H9 (cell line): ENCODE measurements at regions not wholly inside any gene's neighbourhood (a gene's known extent, or its start where the extent isn't known, plus 50 kb on each side); places are given as distances from the start of the nearest gene placed in this dataset.

Experiments used
- DNase-seq: peaks from one replicate; pipeline ENCODE4 v3.0.0-alpha.2; 2017
- H2AFZ ChIP-seq: one replicate; pipeline ENCODE4 v1.6.1; 2013; ENCODE audit warnings: mild to moderate bottlenecking, low read length, control low read depth, moderate library complexity
- H2AK5ac ChIP-seq: 2 replicates; pipeline ENCODE4 v1.6.1; 2013; ENCODE audit warnings: low read length, control low read depth, mixed read lengths; ENCODE audit not compliant: insufficient read length
- H2BK120ac ChIP-seq: one replicate; pipeline ENCODE4 v1.6.1; 2013; ENCODE audit warnings: low read depth, mild to moderate bottlenecking, low read length, control low read depth, inconsistent platforms; ENCODE audit not compliant: poor library complexity, severe bottlenecking
- H2BK12ac ChIP-seq: 2 replicates; pipeline ENCODE4 v1.6.1; 2013; ENCODE audit warnings: low read length, control low read depth, mixed read lengths, low read depth; ENCODE audit not compliant: insufficient read length
- H2BK15ac ChIP-seq: 2 replicates; pipeline ENCODE4 v1.6.1; 2013; ENCODE audit warnings: low read depth, low read length, control low read depth
- H2BK20ac ChIP-seq: one replicate; pipeline ENCODE4 v1.6.1; 2013; ENCODE audit warnings: low read depth, mild to moderate bottlenecking, low read length, control low read depth, inconsistent platforms; ENCODE audit not compliant: poor library complexity, severe bottlenecking
- H2BK5ac ChIP-seq: 2 replicates; pipeline ENCODE4 v1.6.1; 2013; ENCODE audit warnings: low read length, control low read depth, mixed read lengths; ENCODE audit not compliant: insufficient read length
- H3K14ac ChIP-seq: 2 replicates; pipeline ENCODE4 v1.6.1; 2013; ENCODE audit warnings: low read length, control low read depth; ENCODE audit not compliant: insufficient read depth
- H3K18ac ChIP-seq: 2 replicates; pipeline ENCODE4 v1.6.1; 2013; ENCODE audit warnings: low read depth, mild to moderate bottlenecking, mixed read lengths, low read length, control low read depth; ENCODE audit not compliant: insufficient read length
- H3K23ac ChIP-seq: 2 replicates; pipeline ENCODE4 v1.6.1; 2013; ENCODE audit warnings: low read length, control low read depth, mixed read lengths, low read depth; ENCODE audit not compliant: insufficient read length
- H3K23me2 ChIP-seq: 2 replicates; pipeline ENCODE4 v1.6.1; 2013; ENCODE audit warnings: low read depth, mild to moderate bottlenecking, mixed read lengths, low read length, control low read depth; ENCODE audit not compliant: insufficient read length, poor library complexity, severe bottlenecking
- H3K27ac ChIP-seq: 2 replicates; pipeline ENCODE4 v1.5.1; 2013; ENCODE audit warnings: low read length, control low read depth, mixed read lengths, low read depth; ENCODE audit not compliant: insufficient read length
- H3K27me3 ChIP-seq: 2 replicates; pipeline ENCODE4 v1.6.1; 2013; ENCODE audit warnings: low read length, control low read depth, inconsistent platforms; ENCODE audit not compliant: insufficient read depth
- H3K4ac ChIP-seq: 2 replicates; pipeline ENCODE4 v1.6.1; 2013; ENCODE audit warnings: low read depth, mild to moderate bottlenecking, control low read depth, inconsistent platforms, low read length, moderate library complexity
- H3K4me1 ChIP-seq: 2 replicates; pipeline ENCODE4 v1.6.1; 2013; ENCODE audit warnings: low read length, control low read depth, inconsistent platforms; ENCODE audit not compliant: insufficient read depth
- H3K4me2 ChIP-seq: 2 replicates; pipeline ENCODE4 v1.6.1; 2013; ENCODE audit warnings: low read length, control low read depth, mixed read lengths; ENCODE audit not compliant: insufficient read length, insufficient read depth
- H3K56ac ChIP-seq: 2 replicates; pipeline ENCODE4 v1.6.1; 2013; ENCODE audit warnings: low read depth, mild to moderate bottlenecking, mixed read lengths, low read length, control low read depth; ENCODE audit not compliant: insufficient read length
- H3K79me1 ChIP-seq: 2 replicates; pipeline ENCODE4 v1.6.1; 2013; ENCODE audit warnings: low read depth, mild to moderate bottlenecking, moderate library complexity, low read length, control low read depth, inconsistent platforms; ENCODE audit not compliant: insufficient read depth, poor library complexity, severe bottlenecking
- H3K79me2 ChIP-seq: 2 replicates; pipeline ENCODE4 v1.6.1; 2013; ENCODE audit warnings: low read length, control low read depth, inconsistent platforms; ENCODE audit not compliant: insufficient read depth
- H3K9ac ChIP-seq: 2 replicates; pipeline ENCODE4 v1.6.1; 2013; ENCODE audit warnings: low read length, control low read depth, mixed read lengths; ENCODE audit not compliant: insufficient read length; ENCODE audit errors: extremely low read depth
- H3K9me3 ChIP-seq: one replicate; pipeline ENCODE4 v1.6.1; 2013; ENCODE audit warnings: low read depth, low read length, inconsistent platforms; ENCODE audit not compliant: control insufficient read depth
- H3T11ph ChIP-seq: one replicate; pipeline ENCODE4 v1.6.1; 2013; ENCODE audit warnings: mild to moderate bottlenecking, low read length, control low read depth, inconsistent platforms
- H4K20me1 ChIP-seq: one replicate; pipeline ENCODE4 v1.6.1; 2013; ENCODE audit not compliant: control insufficient read depth, insufficient read length, insufficient read depth
- H4K5ac ChIP-seq: 2 replicates; pipeline ENCODE4 v1.6.1; 2013; ENCODE audit warnings: low read depth, mild to moderate bottlenecking, mixed read lengths, low read length, control low read depth; ENCODE audit not compliant: insufficient read length
- H4K8ac ChIP-seq: replicated peaks from 2 replicates; pipeline ENCODE4 v1.6.1; 2013; ENCODE audit warnings: low read length, control low read depth, mixed read lengths, low read depth; ENCODE audit not compliant: insufficient read length
- H4K91ac ChIP-seq: 2 replicates; pipeline ENCODE4 v1.6.1; 2013; ENCODE audit warnings: low read depth, mild to moderate bottlenecking, moderate library complexity, mixed read lengths, low read length, control low read depth; ENCODE audit not compliant: insufficient read length
- H3K27ac Mint-ChIP-seq, 3 experiments: 2 replicates in 2 of 3; 3 replicates in 1 of 3; pipeline ENCODE4 v1.8.0; 2020 to 2021; ENCODE audit warnings: mixed read lengths in 3 of 3, mild to moderate bottlenecking in 1 of 3, moderate library complexity in 1 of 3
- H3K27me3 Mint-ChIP-seq: 2 replicates; pipeline ENCODE4 v1.8.0; 2021; ENCODE audit warnings: low read depth, mild to moderate bottlenecking, moderate library complexity, mixed read lengths
- H3K36me3 Mint-ChIP-seq, 3 experiments: 2 replicates in 2 of 3; 3 replicates in 1 of 3; pipeline ENCODE4 v1.8.0; 2020 to 2021; ENCODE audit warnings: low read depth in 3 of 3, mixed read lengths in 3 of 3; ENCODE audit not compliant: insufficient read depth in 1 of 3
- H3K4me1 Mint-ChIP-seq, 2 experiments: 2 replicates each; pipeline ENCODE4 v1.8.0; 2020; ENCODE audit warnings: mixed read lengths in 2 of 2
- H3K4me3 Mint-ChIP-seq, 2 experiments: 2 replicates in 1 of 2; 3 replicates in 1 of 2; pipeline ENCODE4 v1.8.0; 2020 to 2021; ENCODE audit warnings: mild to moderate bottlenecking in 2 of 2, mixed read lengths in 2 of 2, moderate library complexity in 1 of 2
- H3K9me3 Mint-ChIP-seq, 2 experiments: 2 replicates in 1 of 2; 3 replicates in 1 of 2; pipeline ENCODE4 v1.8.0; 2020; ENCODE audit warnings: mild to moderate bottlenecking in 2 of 2, mixed read lengths in 2 of 2, moderate library complexity in 1 of 2
- CTCF ChIP-seq: fragments of 200-600 bp; sonication (generic); conservative IDR thresholded peaks from 3 replicates; pipeline ENCODE4 v1.8.0; 2021; ENCODE audit warnings: antibody characterized with exemption, mild to moderate bottlenecking
- WGBS: extraction: QIAGEN DNeasy Blood & Tissue Kit; methylation state at CpG from one replicate; pipeline ENCODE4 v1.1.7; 2013; ENCODE audit warnings: missing lambda C conversion rate, low lambda C conversion rate, mixed read lengths; ENCODE audit not compliant: insufficient read length; ENCODE audit errors: extremely low coverage; 5-methylcytosine and 5-hydroxymethylcytosine counted together

GRCh38 chr18:59959073-59959472 is 59.3 kb downstream of the PMAIP1 start:
- no peak overlapping the region for H3K14ac ChIP-seq
- H3K9me3 ChIP-seq, result no peaks in the 10 kb centered on the region
- no peaks in the 10 kb centered on the region for H3K23me2 ChIP-seq
- no peak overlapping the region for H3K9ac ChIP-seq
- TF ChIP-seq CTCF, result no peak
- no peak overlapping the region for H3K27ac ChIP-seq
- no peak overlapping the region for H3K56ac ChIP-seq
- no peaks in the 10 kb centered on the region for H3K79me2 ChIP-seq
- H2BK15ac ChIP-seq, result no peak overlapping the region
- no peaks in the 10 kb centered on the region for H3K36me3 Mint-ChIP-seq
- H2BK5ac ChIP-seq, result no peak overlapping the region
- WGBS, result no CpG with 5 or more reads among the region's 3 CpGs
- no peak overlapping the region for H3K18ac ChIP-seq
- no peaks in the 10 kb centered on the region for H3K79me1 ChIP-seq
- H3T11ph ChIP-seq, result no peak overlapping the region
- H4K8ac ChIP-seq, result no peak overlapping the region
- DNase-seq, result no peak
- H2BK20ac ChIP-seq, result no peak overlapping the region
- H2BK12ac ChIP-seq, result no peak overlapping the region
- H3K27me3 Mint-ChIP-seq, result no peaks in the 10 kb centered on the region
- no peak overlapping the region for H3K4me2 ChIP-seq
- no peak overlapping the region for H2AFZ ChIP-seq
- no peak overlapping the region for H4K91ac ChIP-seq
- no peaks in the 10 kb centered on the region for H3K9me3 Mint-ChIP-seq
- no peak overlapping the region for H3K27ac Mint-ChIP-seq
- H3K27me3 ChIP-seq, result no peaks in the 10 kb centered on the region
- no peaks in the 10 kb centered on the region for H4K20me1 ChIP-seq
- H3K23ac ChIP-seq, result no peak overlapping the region
- H3K4me1 Mint-ChIP-seq, result peaks cover 3 to 5% of the 10 kb centered on the region in 2 experiments
- H2AK5ac ChIP-seq, result no peak overlapping the region
- H4K5ac ChIP-seq, result no peak overlapping the region
- H3K4ac ChIP-seq, result no peak overlapping the region
- no peak overlapping the region for H2BK120ac ChIP-seq
- no peak overlapping the region for H3K4me3 Mint-ChIP-seq
- no peaks in the 10 kb centered on the region for H3K4me1 ChIP-seq
